ENCODE measurements at regions not wholly inside any gene's neighbourhood (a gene's known extent, or its start where the extent isn't known, plus 50 kb on each side); places are given as distances from the start of the nearest gene placed in this dataset.

DNA sequence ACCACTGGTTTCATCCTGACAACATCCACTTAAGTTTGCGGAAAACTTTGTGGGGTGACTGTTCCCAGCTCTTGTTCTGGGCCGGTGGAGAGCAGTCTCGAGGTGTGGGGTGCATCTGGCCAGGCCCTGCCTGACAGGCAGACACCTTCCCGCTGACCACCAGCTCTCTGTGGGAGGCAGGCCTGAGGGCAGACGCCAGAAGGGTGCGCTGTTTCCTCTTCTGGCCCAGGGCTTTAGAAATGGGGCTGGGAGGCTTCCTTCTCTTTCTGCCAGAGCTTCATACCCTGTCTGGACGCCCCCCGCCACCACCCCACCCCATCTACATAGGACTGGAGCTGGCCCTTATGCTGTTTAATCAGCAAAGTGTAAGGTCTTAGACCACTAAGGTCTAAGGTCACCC lies 263.8 kb downstream of the LOXHD1 start:
- no peak for DNase-seq
- Histone ChIP-seq H3K4me3 (no peak overlapping the region), H3K36me3 (no peaks in the 10 kb centered on the region), H3K4me1 (no peaks in the 10 kb centered on the region), H3K27ac (no peak overlapping the region), H3K9me3 (no peaks in the 10 kb centered on the region), H3K27me3 (no peaks in the 10 kb centered on the region)
- in situ Hi-C loops (cut with MboI; ENCODE audit: low pct_ligation_motif_present in 1 of 4, low pct_unique_long_range_greater_than_20kb in 1 of 4, low sequenced_read_pairs in 3 of 4): no loop called here
- 83 to 93% methylated on average over 3 to 8 of the region's 8 CpGs for WGBS, 2 donors (ENCODE audit: low coverage in 1 of 2)
- intact Hi-C loops (cut with DNase I; ENCODE audit: low total_unique reads): no loop called here
- TF ChIP-seq POLR2AphosphoS5 (IDR thresholded peaks at IDR 0.05): no peak
- no peak for TF ChIP-seq EP300 (IDR thresholded peaks at IDR 0.05; ENCODE audit: low read depth)
- TF ChIP-seq, protein P1, sequence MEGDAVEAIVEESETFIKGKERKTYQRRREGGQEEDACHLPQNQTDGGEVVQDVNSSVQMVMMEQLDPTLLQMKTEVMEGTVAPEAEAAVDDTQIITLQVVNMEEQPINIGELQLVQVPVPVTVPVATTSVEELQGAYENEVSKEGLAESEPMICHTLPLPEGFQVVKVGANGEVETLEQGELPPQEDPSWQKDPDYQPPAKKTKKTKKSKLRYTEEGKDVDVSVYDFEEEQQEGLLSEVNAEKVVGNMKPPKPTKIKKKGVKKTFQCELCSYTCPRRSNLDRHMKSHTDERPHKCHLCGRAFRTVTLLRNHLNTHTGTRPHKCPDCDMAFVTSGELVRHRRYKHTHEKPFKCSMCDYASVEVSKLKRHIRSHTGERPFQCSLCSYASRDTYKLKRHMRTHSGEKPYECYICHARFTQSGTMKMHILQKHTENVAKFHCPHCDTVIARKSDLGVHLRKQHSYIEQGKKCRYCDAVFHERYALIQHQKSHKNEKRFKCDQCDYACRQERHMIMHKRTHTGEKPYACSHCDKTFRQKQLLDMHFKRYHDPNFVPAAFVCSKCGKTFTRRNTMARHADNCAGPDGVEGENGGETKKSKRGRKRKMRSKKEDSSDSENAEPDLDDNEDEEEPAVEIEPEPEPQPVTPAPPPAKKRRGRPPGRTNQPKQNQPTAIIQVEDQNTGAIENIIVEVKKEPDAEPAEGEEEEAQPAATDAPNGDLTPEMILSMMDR (IDR thresholded peaks at IDR 0.05): no peak
- no peak for TF ChIP-seq POLR2A (IDR thresholded peaks at IDR 0.05)

GRCh38 chr18:46393961-46394360 lies 263.1 kb downstream of the LOXHD1 start:
- Histone ChIP-seq H3K27me3 (no peaks in the 10 kb centered on the region), H3K9me3 (no peaks in the 10 kb centered on the region), H3K36me3 (no peaks in the 10 kb centered on the region), H3K4me3 (no peak overlapping the region), H3K4me1 (no peaks in the 10 kb centered on the region), H3K27ac (no peak overlapping the region)
- DNase-seq: no peak
- 79% methylated on average over 6 of the region's 6 CpGs; no CpG with 5 or more reads in 1 of the 2 donors for WGBS, 2 donors (ENCODE audit: low coverage in 1 of 2)
- TF ChIP-seq, protein P1 (IDR thresholded peaks at IDR 0.05): no peak
- TF ChIP-seq EP300 (IDR thresholded peaks at IDR 0.05; ENCODE audit: low read depth): no peak
- TF ChIP-seq POLR2A (IDR thresholded peaks at IDR 0.05): no peak
- TF ChIP-seq POLR2AphosphoS5 (IDR thresholded peaks at IDR 0.05): no peak
- in situ Hi-C loops (cut with MboI; ENCODE audit: low pct_ligation_motif_present in 1 of 4, low pct_unique_long_range_greater_than_20kb in 1 of 4, low sequenced_read_pairs in 3 of 4): no loop called here
- intact Hi-C loops (cut with DNase I; ENCODE audit: low total_unique reads): no loop called here

DNA sequence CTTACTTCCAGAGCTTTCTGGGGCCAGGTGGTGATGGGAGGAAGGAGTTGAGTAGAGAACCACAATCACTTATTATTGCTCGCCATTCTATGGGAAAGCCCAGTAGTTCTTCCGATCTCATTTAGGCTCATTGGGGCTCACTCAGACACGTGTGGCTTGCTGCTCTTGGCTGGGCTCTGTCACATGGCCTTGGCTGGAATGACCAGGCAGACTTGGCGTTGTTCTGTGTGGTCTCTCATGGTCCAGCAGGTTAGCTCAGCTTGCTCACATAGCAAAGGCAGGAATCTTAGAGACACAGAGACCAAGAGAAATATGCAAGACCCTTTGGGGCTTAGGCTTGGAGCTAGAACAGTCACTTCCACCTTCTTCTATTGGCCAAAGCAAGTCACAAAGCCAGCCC lies 261.2 kb downstream of the LOXHD1 start:
- DNase-seq: no peak
- WGBS, 2 donors (ENCODE audit: low coverage in 1 of 2): 81 to 83% methylated on average over 1 to 4 of the region's 4 CpGs
- H3K27ac ChIP-seq: no peak overlapping the region
- H3K9me3 ChIP-seq: no peaks in the 10 kb centered on the region
- intact Hi-C loops (cut with DNase I; ENCODE audit: low total_unique reads) (no loop called here), in situ Hi-C loops (cut with MboI; ENCODE audit: low pct_ligation_motif_present in 1 of 4, low pct_unique_long_range_greater_than_20kb in 1 of 4, low sequenced_read_pairs in 3 of 4) (no loop called here)
- no peak overlapping the region for H3K4me3 ChIP-seq
- no peaks in the 10 kb centered on the region for H3K36me3 ChIP-seq
- no peaks in the 10 kb centered on the region for H3K27me3 ChIP-seq
- TF ChIP-seq, protein P1 (IDR thresholded peaks at IDR 0.05): no peak
- TF ChIP-seq POLR2AphosphoS5 (IDR thresholded peaks at IDR 0.05): no peak
- no peak for TF ChIP-seq POLR2A (IDR thresholded peaks at IDR 0.05)
- TF ChIP-seq EP300 (IDR thresholded peaks at IDR 0.05; ENCODE audit: low read depth): no peak
- no peaks in the 10 kb centered on the region for H3K4me1 ChIP-seq

GRCh38 chr18:46397174-46397573 lies 259.8 kb downstream of the LOXHD1 start:
- TF ChIP-seq POLR2A (IDR thresholded peaks at IDR 0.05): no peak
- TF ChIP-seq, protein P1 (IDR thresholded peaks at IDR 0.05): no peak
- no peak for TF ChIP-seq POLR2AphosphoS5 (IDR thresholded peaks at IDR 0.05)
- TF ChIP-seq EP300 (IDR thresholded peaks at IDR 0.05; ENCODE audit: low read depth): no peak
- in situ Hi-C loops (cut with MboI; ENCODE audit: low pct_ligation_motif_present in 1 of 4, low pct_unique_long_range_greater_than_20kb in 1 of 4, low sequenced_read_pairs in 3 of 4) (no loop called here), intact Hi-C loops (cut with DNase I; ENCODE audit: low total_unique reads) (no loop called here)
- Histone ChIP-seq H3K36me3 (no peaks in the 10 kb centered on the region), H3K27me3 (no peaks in the 10 kb centered on the region), H3K9me3 (no peaks in the 10 kb centered on the region), H3K4me1 (no peaks in the 10 kb centered on the region), H3K4me3 (no peak overlapping the region), H3K27ac (no peak overlapping the region)
- no peak for DNase-seq
